ENCODE measurements at regions not wholly inside any gene's neighbourhood (a gene's known extent, or its start where the extent isn't known, plus 50 kb on each side); places are given as distances from the start of the nearest gene placed in this dataset.
"Not testable (repeated sequence)": the region's sequence is repeated elsewhere in the genome, so short reads cannot be mapped to it uniquely, and the experiment has no call there.

DNA sequence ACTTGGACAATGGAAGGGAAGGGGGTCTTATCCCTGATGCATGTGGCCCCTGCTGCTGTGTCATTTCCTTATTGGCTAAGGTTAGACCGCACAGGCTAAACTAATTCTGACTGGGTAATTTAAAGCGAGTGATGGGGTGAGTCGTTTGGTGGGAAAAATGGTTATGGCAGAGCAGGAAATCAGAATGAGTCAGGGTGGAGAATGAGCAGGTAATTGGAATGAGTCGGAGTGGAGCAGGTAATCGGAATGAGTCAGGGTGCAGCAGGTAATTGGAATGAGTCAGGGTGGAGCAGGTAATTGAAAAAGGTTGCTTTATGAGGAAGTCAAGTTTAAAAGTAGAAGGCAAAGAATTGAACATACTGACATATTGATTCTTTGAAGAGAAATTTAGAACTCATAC, 901.0 kb downstream of the DSC3 start:
- H2AFZ ChIP-seq (ENCODE audit: low read length); FAIRE-seq; H2BK120ac ChIP-seq (replicated peaks; ENCODE audit: low read depth, low read length); H3K23me2 ChIP-seq (ENCODE audit: low read depth, low read length); H3K27me3 ChIP-seq (replicated peaks in 1 of 4; ENCODE audit: control insufficient read depth in 3 of 4, extremely low read depth in 1 of 4, insufficient read depth in 3 of 4, low read length in 3 of 4); H3K14ac ChIP-seq (ENCODE audit: insufficient read length); H3K4ac ChIP-seq (replicated peaks; ENCODE audit: insufficient read length, low read depth, low read length); H3K4me1 ChIP-seq (replicated peaks in 1 of 4; ENCODE audit: control insufficient read depth in 3 of 4, insufficient read depth in 4 of 4, low read length in 3 of 4); H2BK5ac ChIP-seq (ENCODE audit: low read depth, low read length); H2BK12ac ChIP-seq (ENCODE audit: low read depth, low read length); H3K23ac ChIP-seq (ENCODE audit: insufficient read length); H3K36me3 ChIP-seq (ENCODE audit: control insufficient read depth in 2 of 4, insufficient read depth in 4 of 4, low read length in 3 of 4); H3K9me3 ChIP-seq (ENCODE audit: insufficient read depth in 2 of 2, low read depth in 1 of 2, low read length in 1 of 2); H4K20me1 ChIP-seq (replicated peaks in 1 of 2; ENCODE audit: control insufficient read depth in 1 of 2, insufficient read depth in 2 of 2, low read length in 2 of 2); H3K79me1 ChIP-seq (ENCODE audit: low read depth, low read length); H3K18ac ChIP-seq (ENCODE audit: extremely low read depth, low read length); CTCF ChIA-PET (ENCODE audit: partially characterized antibody); H3K9ac ChIP-seq (replicated peaks in 1 of 4; ENCODE audit: extremely low read depth in 1 of 4, low read depth in 3 of 4, low read length in 3 of 4); H3K4me2 ChIP-seq (ENCODE audit: insufficient read depth in 1 of 2, low read depth in 2 of 2, low read length in 2 of 2); H4K91ac ChIP-seq (replicated peaks; ENCODE audit: insufficient read length, low read length); H2BK15ac ChIP-seq (ENCODE audit: low read length); H3K27ac ChIP-seq (ENCODE audit: low read depth, low read length); H3K56ac ChIP-seq (replicated peaks; ENCODE audit: insufficient read length, low read depth, low read length); H4K8ac ChIP-seq (ENCODE audit: extremely low read depth, insufficient read depth, low read length); POLR2A ChIA-PET (ENCODE audit: partially characterized antibody); H3K79me2 ChIP-seq (ENCODE audit: control insufficient read depth in 1 of 2, insufficient read depth in 2 of 2, low read length in 2 of 2); H2AK5ac ChIP-seq (ENCODE audit: low read depth, low read length); H4K5ac ChIP-seq (ENCODE audit: insufficient read length, low read depth, low read length); DNase-seq (ENCODE audit: low read depth in 1 of 2, low spot score in 2 of 2); H3K4me3 ChIP-seq (ENCODE audit: extremely low read depth in 1 of 4, insufficient read depth in 2 of 4, low read depth in 3 of 4, low read length in 4 of 4): not testable (repeated sequence)
- 92 to 100% methylated on average over 2 to 5 of the region's 5 CpGs for WGBS, 2 experiments (ENCODE audit: extremely low coverage in 1 of 2, insufficient coverage in 1 of 2, insufficient read length in 1 of 2, insufficient replicate concordance in 2 of 2, low coverage in 1 of 2, low lambda C conversion rate in 2 of 2, missing lambda C conversion rate in 1 of 2)
- H2BK20ac ChIP-seq (ENCODE audit: low read length) = 0 out of 2 replicates have a peak overlapping the region, but pooled peaks have one; percentile 11
